ENCODE measurements at regions not wholly inside any gene's neighbourhood (a gene's known extent, or its start where the extent isn't known, plus 50 kb on each side); places are given as distances from the start of the nearest gene placed in this dataset.
"Not testable (repeated sequence)": the region's sequence is repeated elsewhere in the genome, so short reads cannot be mapped to it uniquely, and the experiment has no call there.

DNA sequence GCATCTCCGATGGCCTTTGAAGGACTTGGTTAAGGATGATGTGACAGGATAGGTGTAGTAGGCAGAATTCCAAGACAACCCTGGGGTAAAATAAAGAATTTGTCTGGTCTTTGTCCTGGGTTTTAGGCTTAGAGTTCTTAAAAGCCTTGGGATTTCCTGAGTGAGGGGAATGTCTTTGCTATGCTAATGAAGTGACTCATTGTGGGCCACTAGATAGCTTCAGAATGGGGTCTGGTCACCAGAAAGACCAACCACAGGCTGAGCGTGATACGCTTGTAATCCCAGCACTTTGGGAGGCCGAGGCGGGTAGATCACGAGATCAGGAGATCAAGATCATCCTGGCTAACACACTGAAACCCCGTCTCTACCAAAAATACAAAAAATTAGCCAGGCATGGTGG is 182.8 kb upstream of the TOX3 start:
- DNase-seq (ENCODE audit: low spot score), result no peak

DNA sequence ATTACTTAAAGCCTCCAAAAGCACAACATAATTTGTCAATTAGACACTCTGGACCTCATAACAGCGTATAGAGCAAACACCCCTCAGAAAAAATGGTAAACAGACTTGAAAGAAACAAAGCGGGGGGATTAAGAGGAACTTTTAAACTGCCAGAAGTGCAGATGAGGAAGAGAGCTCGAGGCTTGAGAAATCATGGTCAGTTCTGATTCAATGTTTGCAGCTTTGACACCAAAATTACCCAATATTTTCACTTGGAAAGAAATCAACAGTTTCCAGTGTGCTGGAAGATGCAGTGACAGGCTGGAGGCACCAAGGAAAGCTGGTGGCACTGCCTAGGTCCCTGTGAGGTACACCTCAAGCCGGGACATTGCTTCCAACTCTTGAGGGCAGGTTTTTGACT is 180.9 kb upstream of the TOX3 start:
- DNase-seq (ENCODE audit: low spot score), result no peak

- DNase-seq (ENCODE audit: low spot score), result no peak
Observed at GRCh38 chr16:52727441-52727840, 180.5 kb upstream of the TOX3 start.

GRCh38 chr16:52725461-52725860 is 178.5 kb upstream of the TOX3 start:
- DNase-seq (ENCODE audit: low spot score), result no peak

GRCh38 chr16:52725043-52725442 is 178.1 kb upstream of the TOX3 start:
- no peak for DNase-seq (ENCODE audit: low spot score)

GRCh38 chr16:52721331-52721730 is 174.4 kb upstream of the TOX3 start:
- DNase-seq (ENCODE audit: low spot score), result no peak

DNA sequence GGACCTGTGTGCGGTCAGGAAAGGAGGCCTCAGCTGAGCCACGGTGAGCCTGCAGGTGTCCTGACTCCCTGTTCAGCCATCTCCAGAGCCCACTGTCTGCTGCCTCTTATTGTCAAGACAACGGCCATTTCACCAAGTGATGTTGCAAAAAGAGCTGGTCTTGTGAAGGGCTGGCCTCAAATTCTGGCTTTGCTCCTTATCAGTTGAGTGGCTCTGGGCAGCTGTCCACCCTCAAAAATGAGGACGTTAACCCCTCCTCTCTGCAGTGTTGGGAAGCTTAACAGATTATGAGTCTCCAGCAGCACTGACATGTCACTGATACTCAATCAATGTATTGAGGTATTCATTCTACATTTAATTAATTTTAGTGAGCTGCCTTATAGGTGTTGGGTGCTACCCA is 171.1 kb upstream of the TOX3 start:
- DNase-seq (ENCODE audit: low spot score), result no peak

DNA sequence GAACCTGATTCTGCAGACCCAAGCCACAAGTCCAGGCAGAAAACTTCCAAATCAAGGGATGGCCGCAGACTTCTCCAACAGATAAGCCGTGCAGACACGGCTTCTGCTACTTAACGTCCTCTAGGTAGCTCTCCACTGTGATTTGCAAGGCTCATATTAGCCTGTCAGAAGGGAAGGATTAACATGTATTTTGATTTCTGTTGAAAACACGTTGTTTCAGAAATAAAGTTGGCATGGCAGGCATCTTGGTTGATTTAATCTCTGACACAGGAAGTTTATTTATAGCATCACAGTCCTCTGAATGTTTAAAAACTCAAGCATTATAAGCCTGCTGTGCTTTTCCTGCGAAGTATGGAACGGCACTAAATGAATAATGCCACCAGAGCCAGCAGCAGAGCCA is 166.8 kb upstream of the TOX3 start:
- DNase-seq (ENCODE audit: low spot score), result no peak

- DNase-seq (ENCODE audit: low spot score), result no peak
Observed at GRCh38 chr16:52709306-52709705, 162.4 kb upstream of the TOX3 start.

- DNase-seq (ENCODE audit: low spot score), result no peak
Observed at GRCh38 chr16:52708476-52708875, 161.5 kb upstream of the TOX3 start.

DNA sequence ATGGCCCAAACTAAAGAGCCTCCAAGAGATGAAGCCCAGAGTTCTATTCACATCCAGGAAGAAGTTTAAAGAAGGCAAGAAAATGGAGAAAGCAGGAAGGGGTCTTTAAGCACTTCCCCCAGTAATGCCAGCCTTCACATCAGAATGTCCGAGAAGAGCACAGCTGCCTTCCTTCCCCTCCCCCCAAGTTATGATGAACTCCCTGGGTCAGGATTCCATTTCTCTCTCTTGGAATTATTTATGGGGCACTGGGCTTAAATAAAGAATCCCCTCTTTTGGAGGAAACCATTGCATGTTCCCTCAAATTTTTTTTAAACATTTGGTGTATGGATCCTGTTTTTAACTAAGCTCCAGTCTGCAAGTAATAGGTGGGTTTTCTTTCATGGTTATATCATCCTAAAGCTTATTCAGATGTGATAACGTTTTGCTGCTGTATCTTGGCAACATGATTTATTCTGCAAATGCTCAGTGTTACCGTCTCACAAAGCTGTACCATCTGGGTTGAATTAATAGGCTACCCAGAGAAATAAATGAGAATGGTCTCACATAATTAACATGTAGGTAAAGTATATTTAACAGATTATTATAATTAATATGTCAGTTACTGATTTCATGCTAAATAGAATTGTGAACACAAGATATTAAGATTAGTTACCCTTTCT is 160.9 kb upstream of the TOX3 start:
- no peak for DNase-seq (ENCODE audit: low spot score)

DNA sequence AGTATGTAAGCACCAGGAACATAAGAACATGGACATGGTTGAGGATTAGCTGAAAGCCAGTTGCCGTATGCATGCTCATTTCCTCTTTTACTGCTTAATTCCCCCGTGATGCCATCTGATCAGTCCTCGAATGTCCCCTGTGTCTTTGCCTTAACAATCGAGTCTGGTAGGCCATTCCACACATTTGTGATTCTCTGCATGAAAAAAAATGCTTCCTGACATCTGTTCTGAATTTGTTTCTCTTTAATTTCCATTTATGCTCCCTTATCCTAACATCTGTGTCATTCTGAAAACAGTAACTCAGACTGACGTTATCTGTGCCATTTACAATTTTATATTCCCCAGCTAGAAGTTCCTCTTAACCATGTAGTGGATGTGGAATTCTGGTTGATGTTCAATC is 158.2 kb upstream of the TOX3 start:
- no peak for DNase-seq (ENCODE audit: low spot score)

DNA sequence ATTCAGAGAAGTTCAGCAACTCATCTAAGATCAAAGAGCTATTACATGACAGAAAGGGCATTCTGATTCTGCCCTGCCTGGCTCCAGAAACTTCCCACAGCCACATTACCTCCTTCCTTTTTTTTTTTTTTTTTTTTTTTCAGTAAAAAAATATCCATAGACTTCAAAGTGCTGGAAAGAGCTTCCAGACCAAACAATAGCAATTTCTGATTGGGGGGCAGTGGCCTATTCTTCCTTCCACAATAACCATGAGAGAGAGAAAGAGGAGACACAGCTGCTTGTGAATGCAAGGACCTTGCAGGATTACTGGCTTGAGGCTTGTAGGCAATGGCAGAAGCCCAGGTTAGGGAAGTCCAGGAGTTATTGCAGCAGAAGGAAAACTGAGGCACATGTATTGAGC is 151.0 kb upstream of the TOX3 start:
- DNase-seq (ENCODE audit: low spot score), result no peak

GRCh38 chr16:52696126-52696525 is 149.2 kb upstream of the TOX3 start:
- DNase-seq (ENCODE audit: low spot score), result no peak

DNA sequence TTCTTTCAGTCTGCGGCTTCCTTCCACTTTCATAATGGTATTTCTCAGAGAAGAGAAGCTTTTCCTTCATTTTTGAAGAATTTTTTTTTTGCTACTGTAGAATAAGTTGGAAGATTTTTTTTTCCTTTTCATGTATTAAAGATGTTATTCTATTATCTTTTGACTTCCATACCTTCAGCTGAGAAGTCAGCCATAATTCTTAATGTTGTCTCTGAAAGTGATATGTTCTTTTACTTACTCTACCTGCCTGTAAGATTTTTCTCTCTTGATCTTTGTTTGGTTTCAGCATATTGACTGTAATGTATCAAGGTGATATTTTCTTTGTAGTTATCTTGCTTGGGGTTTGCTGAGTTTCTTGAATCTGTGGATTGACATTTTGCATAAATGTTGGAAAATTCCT is 143.5 kb upstream of the TOX3 start:
- DNase-seq (ENCODE audit: low spot score), result no peak

DNA sequence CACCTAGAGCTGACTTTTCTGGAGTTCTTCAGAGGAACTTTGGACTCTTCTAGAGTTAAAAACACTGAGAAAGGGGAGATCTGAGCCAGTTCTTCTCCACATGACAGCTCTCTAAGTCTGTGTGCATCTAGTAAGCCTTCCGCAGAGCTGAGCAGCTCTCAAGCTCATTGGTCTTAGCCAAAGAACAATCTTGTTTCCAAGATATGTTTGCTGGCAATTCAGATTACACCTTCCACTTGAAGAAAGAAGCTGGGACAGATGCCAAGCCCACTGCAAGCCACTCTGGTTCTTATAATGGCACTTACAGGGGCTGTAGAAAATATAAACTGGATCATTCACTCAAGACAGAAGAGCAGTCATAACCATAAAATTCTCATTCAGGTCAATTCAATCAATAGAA is 134.1 kb upstream of the TOX3 start:
- no peak for DNase-seq (ENCODE audit: low spot score)

GRCh38 chr16:52677501-52677900 is 130.6 kb upstream of the TOX3 start:
- DNase-seq (ENCODE audit: low spot score), result no peak

- no peak for DNase-seq (ENCODE audit: low spot score)
Observed at GRCh38 chr16:52676959-52677358, 130.0 kb upstream of the TOX3 start.

- DNase-seq (ENCODE audit: low spot score), result no peak
Observed at GRCh38 chr16:52671590-52671989, 124.6 kb upstream of the TOX3 start.

- no peak for DNase-seq (ENCODE audit: low spot score)
Observed at GRCh38 chr16:52657924-52658323, 111.0 kb upstream of the TOX3 start.

GRCh38 chr16:52655916-52656315 is 109.0 kb upstream of the TOX3 start:
- DNase-seq (ENCODE audit: low spot score), result not testable (repeated sequence)

GRCh38 chr16:52655156-52655555 is 108.2 kb upstream of the TOX3 start:
- DNase-seq (ENCODE audit: low spot score), result not testable (repeated sequence)

GRCh38 chr16:52652033-52652432 is 105.1 kb upstream of the TOX3 start:
- no peak for DNase-seq (ENCODE audit: low spot score)

DNA sequence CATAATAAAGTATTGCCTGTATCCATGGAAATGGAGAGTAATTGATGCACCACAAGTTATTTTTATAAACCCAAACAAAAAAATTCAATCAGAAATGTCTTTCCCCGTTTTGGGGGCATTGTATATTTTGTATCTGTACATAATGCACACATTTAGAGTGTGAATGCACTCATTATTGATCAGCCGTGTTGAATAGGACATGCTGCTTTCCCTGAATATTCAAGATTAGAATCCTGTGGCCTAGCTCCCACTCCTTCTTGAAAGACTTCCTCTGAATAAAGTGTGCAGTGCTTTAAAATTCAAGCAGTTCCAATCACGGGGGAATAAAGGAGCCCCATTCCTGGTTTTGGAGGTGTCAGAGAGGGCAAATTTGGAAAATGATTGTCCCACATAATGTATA is 103.8 kb upstream of the TOX3 start:
- DNase-seq (ENCODE audit: low spot score), result no peak

DNA sequence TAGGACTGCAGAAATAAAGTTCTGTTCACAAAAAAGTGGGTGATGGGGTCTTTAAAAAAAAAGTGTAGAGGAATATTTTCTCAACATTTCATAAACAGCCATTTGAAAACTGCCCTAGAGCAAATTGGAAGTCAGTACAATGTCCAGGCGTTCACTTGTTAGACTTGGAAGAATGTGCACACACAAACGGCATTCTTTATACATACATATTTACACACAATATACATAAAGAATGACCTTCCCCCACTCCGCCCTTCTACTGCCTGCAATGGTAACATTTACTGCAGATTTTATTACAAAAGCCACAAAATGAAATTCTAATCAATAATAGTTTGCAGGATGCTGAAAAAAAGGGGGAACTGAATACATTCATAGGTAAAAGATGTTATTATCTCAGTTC is 103.4 kb upstream of the TOX3 start:
- DNase-seq (ENCODE audit: low spot score), result no peak
